ENCODE measurements at regions not wholly inside any gene's neighbourhood (a gene's known extent, or its start where the extent isn't known, plus 50 kb on each side); places are given as distances from the start of the nearest gene placed in this dataset.

GRCh38 chr2:37541516-37541915, 129.9 kb downstream of the CDC42EP3 start:
- Histone ChIP-seq H3K4me2 (ENCODE audit: insufficient read depth in 1 of 2, low read depth in 2 of 2, low read length in 2 of 2) (no peak overlapping the region), H2AK5ac (ENCODE audit: low read depth, low read length) (no peak overlapping the region), H3K36me3 (ENCODE audit: control insufficient read depth in 2 of 4, insufficient read depth in 4 of 4, low read length in 3 of 4) (no peaks in the 10 kb centered on the region; a peak in 1 of 8 replicates), H3K4me1 (replicated peaks in 1 of 4; ENCODE audit: control insufficient read depth in 3 of 4, insufficient read depth in 4 of 4, low read length in 3 of 4) (0 out of 7 replicates have a peak, but pooled peaks cover 0 to 3% (median 0%) of the 10 kb centered on the region in 4 experiments), H4K20me1 (replicated peaks in 1 of 2; ENCODE audit: control insufficient read depth in 1 of 2, insufficient read depth in 2 of 2, low read length in 2 of 2) (no peaks in the 10 kb centered on the region), H2BK15ac (ENCODE audit: low read length) (no peak overlapping the region), H3K23ac (ENCODE audit: insufficient read length) (no peak overlapping the region), H2BK20ac (ENCODE audit: low read length) (no peak overlapping the region), H3K79me1 (ENCODE audit: low read depth, low read length) (no peaks in the 10 kb centered on the region), H3K14ac (ENCODE audit: insufficient read length) (no peak overlapping the region), H4K91ac (replicated peaks; ENCODE audit: insufficient read length, low read length) (no peak overlapping the region), H3K27me3 (replicated peaks in 1 of 4; ENCODE audit: control insufficient read depth in 3 of 4, extremely low read depth in 1 of 4, insufficient read depth in 3 of 4, low read length in 3 of 4) (no peaks in the 10 kb centered on the region), H4K8ac (ENCODE audit: extremely low read depth, insufficient read depth, low read length) (no peak overlapping the region), H3K56ac (replicated peaks; ENCODE audit: insufficient read length, low read depth, low read length) (no peak overlapping the region), H4K5ac (ENCODE audit: insufficient read length, low read depth, low read length) (no peak overlapping the region), H2BK5ac (ENCODE audit: low read depth, low read length) (no peak overlapping the region), H2BK12ac (ENCODE audit: low read depth, low read length) (no peak overlapping the region), H2BK120ac (replicated peaks; ENCODE audit: low read depth, low read length) (no peak overlapping the region), H3K27ac (ENCODE audit: low read depth, low read length) (no peak overlapping the region), H3K9ac (replicated peaks in 1 of 4; ENCODE audit: extremely low read depth in 1 of 4, low read depth in 3 of 4, low read length in 3 of 4) (no peak overlapping the region), H3K4ac (replicated peaks; ENCODE audit: insufficient read length, low read depth, low read length) (no peak overlapping the region), H3K4me3 (ENCODE audit: extremely low read depth in 1 of 4, insufficient read depth in 2 of 4, low read depth in 3 of 4, low read length in 4 of 4) (no peak overlapping the region), H3K18ac (ENCODE audit: extremely low read depth, low read length) (no peak overlapping the region), H3K9me3 (ENCODE audit: insufficient read depth in 2 of 2, low read depth in 1 of 2, low read length in 1 of 2) (no peaks in the 10 kb centered on the region), H2AFZ (ENCODE audit: low read length) (no peak overlapping the region), H3K23me2 (ENCODE audit: low read depth, low read length) (no peaks in the 10 kb centered on the region), H3K79me2 (ENCODE audit: control insufficient read depth in 1 of 2, insufficient read depth in 2 of 2, low read length in 2 of 2) (no peaks in the 10 kb centered on the region)
- FAIRE-seq = no peak
- POLR2A ChIA-PET (ENCODE audit: partially characterized antibody) = interaction anchor here (0.7 kb wide), 1 partner anchor 12 kb away, joined by 4 read pairs; no protein-coding TSS in a partner anchor
- CTCF ChIA-PET (ENCODE audit: partially characterized antibody) = interaction anchor here (2.2 kb wide), 1 partner anchor 146 kb away, joined by 8 read pairs; no protein-coding TSS in a partner anchor
- WGBS, 2 experiments (ENCODE audit: extremely low coverage in 1 of 2, insufficient coverage in 1 of 2, insufficient read length in 1 of 2, insufficient replicate concordance in 2 of 2, low coverage in 1 of 2, low lambda C conversion rate in 2 of 2, missing lambda C conversion rate in 1 of 2) = 89% methylated on average over 5 of the region's 5 CpGs; no CpG with 5 or more reads in 1 of the 2 experiments
- no peak for DNase-seq (ENCODE audit: low read depth in 1 of 2, low spot score in 2 of 2)
- TF ChIP-seq MAX (IDR thresholded peaks at IDR 0.05) (no peak), SIN3A (conservative IDR thresholded peaks at IDR 0.05 in 1 of 2, IDR thresholded peaks at IDR 0.05 in 1 of 2; ENCODE audit: low read depth in 1 of 2, low read length in 2 of 2) (no peak), TAF1 (IDR thresholded peaks at IDR 0.05; ENCODE audit: low read depth, low read length) (no peak), BACH1 (IDR thresholded peaks at IDR 0.05; ENCODE audit: low read length) (no peak), SP1 (IDR thresholded peaks at IDR 0.05; ENCODE audit: low read depth, low read length) (no peak), SRF (IDR thresholded peaks at IDR 0.05; ENCODE audit: low read depth, low read length) (no peak), CBX5 (IDR thresholded peaks at IDR 0.05; ENCODE audit: low read depth, low read length) (no peak), CTCF (IDR thresholded peaks at IDR 0.05; ENCODE audit: control extremely low read depth in 1 of 3, insufficient read depth in 1 of 3, low read depth in 1 of 3, low read length in 3 of 3) (no peak), BRCA1 (IDR thresholded peaks at IDR 0.05; ENCODE audit: low read depth, low read length) (no peak), BCL11A (IDR thresholded peaks at IDR 0.05; ENCODE audit: low read depth in 2 of 2, low read length in 2 of 2) (no peak), CTBP2 (IDR thresholded peaks at IDR 0.05; ENCODE audit: borderline replicate concordance, insufficient read depth, insufficient read length, low read length) (no peak), EP300 (IDR thresholded peaks at IDR 0.05; ENCODE audit: borderline replicate concordance in 1 of 2, low read depth in 2 of 2, low read length in 2 of 2) (no peak)

Data from H1 (cell line).